GM19035 (cell line): ENCODE measurements at regions not wholly inside any gene's neighbourhood (a gene's known extent, or its start where the extent isn't known, plus 50 kb on each side); places are given as distances from the start of the nearest gene placed in this dataset.

Source experiments
- ATAC-seq: cut with Tn5 transposase; IDR thresholded peaks from one replicate; pipeline ENCODE4 v1.9.1; 2021; ENCODE audit not compliant: unreplicated experiment

DNA sequence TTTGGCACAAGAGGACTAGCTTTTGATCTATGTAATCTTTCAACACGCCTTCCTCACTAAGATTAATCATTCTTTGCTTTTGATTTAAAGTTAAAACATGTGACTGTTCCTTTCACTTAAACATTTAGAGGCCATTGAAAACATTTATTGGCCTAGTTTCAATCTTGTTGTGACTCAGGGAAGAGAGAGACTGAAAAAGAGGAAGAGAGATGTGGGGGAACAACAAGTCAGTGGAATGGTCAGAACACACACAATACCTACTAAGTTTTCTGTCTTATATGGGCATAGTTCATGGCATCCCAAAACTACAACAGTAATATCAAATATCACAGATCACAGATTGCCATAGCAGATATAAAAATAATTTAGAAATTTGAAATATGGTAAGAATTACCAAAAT, 812.9 kb upstream of the AGA start:
- ATAC-seq: no peak

DNA sequence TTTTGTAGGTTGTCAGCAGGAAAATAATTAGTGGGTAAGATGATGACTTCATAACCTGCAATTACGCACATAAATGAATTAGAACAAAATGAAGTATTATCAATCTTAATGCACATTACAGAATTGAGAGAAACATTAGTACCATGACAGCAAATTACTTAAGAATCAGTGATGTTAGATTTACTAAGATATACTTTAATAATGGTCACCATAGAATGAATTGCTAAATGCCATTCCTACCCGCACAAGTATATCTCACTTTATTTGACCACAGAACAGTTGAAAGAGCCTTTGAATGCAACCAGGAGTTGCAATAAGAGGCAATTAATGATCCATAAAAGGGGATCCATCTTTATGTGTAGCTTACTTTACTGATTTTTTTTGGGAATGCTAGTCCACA, 816.4 kb upstream of the AGA start:
- ATAC-seq: no peak

GRCh38 chr4:178259566-178259965, 817.3 kb upstream of the AGA start:
- ATAC-seq: no peak

GRCh38 chr4:178264001-178264400, 821.8 kb upstream of the AGA start:
- no peak for ATAC-seq

- no peak for ATAC-seq
These were observed 829.1 kb upstream of the AGA start for GRCh38 chr4:178271386-178271785.

GRCh38 chr4:178273168-178273567, 830.9 kb upstream of the AGA start:
- ATAC-seq: no peak

DNA sequence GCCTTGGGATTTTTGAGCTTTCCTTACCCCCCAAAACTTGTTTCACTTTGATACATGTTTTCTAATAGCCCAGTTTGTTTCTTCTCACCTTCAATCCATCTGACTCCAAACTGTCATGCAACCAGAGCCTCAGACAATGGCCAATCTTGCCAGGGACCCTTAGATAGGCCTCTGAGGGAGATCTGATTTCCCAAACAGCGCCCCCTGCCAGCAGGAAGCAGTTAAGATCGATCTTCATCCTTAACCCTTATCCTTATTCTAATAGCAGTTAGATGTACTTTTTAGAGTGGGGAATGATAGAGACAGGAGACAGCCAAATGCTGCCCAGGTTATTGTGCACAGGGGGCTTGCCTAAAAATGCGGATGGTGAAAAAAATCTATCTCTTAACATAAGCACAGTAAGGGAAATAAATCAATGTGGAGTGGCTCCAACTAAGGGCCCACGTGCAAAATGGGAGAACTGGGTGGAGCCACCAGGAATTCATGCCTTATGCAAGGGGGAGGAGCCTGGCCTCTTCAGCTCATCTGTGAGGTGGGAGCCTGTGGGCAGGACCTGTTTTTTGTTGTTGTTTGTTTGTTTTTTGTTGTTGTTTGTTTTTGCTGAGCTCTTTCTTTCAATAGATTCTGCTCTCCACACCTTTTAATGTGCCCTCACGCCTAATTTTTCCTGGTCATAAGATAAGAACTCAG, 833.6 kb upstream of the AGA start:
- ATAC-seq: no peak

GRCh38 chr4:178280362-178280761, 838.1 kb upstream of the AGA start:
- no peak for ATAC-seq

- no peak for ATAC-seq
These were observed 846.2 kb upstream of the AGA start for GRCh38 chr4:178288462-178288861.

- no peak for ATAC-seq
These were observed 851.4 kb upstream of the AGA start for GRCh38 chr4:178293601-178294000.

DNA sequence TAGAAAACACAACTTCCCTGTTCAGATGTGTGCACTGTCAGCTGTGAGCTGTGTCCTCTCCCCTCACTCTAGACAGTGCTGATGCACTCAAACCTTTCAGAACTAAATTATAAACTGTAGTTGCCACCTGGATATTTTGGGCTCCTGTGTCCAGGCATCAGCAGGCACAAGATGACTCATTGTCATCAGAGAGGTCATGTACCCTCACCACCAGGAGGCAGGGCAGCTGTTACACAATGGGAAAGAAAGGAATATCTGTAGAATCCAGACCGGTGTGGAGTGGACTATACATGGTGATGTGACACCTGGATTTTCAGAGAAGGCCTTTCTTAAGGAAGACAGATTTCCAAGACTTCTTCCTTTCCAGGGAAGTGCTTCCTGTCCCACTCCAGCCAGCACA, 854.4 kb upstream of the AGA start:
- no peak for ATAC-seq

GRCh38 chr4:178306565-178306964, 864.3 kb upstream of the AGA start:
- ATAC-seq: no peak

- no peak for ATAC-seq
These were observed 867.7 kb upstream of the AGA start for GRCh38 chr4:178309890-178310289.

DNA sequence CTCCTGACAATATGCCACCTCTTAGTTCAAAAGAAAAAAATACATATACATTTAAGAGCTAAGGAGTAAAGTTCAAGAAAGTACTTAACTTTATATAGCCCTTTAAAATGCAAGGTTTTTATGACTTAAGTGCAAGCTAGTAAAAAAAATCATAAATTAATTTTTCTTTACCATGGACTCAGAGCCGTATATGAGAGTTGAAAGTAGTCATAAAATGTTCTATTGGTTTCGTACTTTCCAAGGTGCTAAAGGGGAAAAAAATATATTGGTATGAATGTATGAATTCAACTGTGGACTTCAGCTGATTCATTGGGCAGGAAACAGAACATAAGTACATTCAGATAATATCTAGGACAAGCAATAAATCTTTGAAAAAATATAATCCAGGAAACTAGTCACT, 869.8 kb upstream of the AGA start:
- no peak for ATAC-seq

- no peak for ATAC-seq
These were observed 872.0 kb upstream of the AGA start for GRCh38 chr4:178314287-178314686.

DNA sequence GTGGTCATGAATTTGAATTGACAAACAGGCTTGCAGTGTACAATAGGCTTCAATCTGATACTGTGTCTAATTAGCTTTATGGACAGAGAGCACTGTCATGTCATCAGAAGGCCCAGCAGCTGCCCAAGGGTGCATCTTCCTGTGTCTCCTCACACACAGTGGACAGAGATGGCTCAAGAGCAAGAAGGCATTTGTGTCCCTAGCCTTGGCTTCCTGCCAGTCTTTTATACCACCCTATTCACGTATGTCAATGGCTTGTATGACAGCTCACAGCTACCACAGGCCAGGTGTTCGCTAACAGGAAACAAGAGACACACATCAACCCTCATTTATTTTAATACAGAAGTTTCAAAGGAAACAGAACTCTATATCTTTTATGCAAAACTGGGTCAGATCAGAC, 874.0 kb upstream of the AGA start:
- ATAC-seq: no peak

DNA sequence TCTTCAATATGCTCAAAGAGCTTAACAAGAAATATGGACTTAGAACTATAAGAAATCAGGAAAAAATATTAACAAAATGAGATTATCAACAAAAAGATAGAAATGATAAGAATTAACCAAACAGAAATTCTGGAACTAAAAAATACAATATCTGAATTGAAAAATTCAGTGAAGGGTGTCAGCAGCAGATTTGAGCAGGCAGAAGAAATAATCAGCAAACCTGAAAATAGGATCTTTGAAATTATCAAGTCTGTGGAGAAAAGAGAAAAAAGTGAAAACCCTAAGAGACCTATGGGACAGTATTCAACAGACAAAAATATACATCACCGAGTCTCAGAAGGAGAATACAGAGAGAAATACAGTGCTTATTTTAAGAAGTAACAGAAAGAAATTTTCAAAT, 877.8 kb upstream of the AGA start:
- ATAC-seq: no peak

DNA sequence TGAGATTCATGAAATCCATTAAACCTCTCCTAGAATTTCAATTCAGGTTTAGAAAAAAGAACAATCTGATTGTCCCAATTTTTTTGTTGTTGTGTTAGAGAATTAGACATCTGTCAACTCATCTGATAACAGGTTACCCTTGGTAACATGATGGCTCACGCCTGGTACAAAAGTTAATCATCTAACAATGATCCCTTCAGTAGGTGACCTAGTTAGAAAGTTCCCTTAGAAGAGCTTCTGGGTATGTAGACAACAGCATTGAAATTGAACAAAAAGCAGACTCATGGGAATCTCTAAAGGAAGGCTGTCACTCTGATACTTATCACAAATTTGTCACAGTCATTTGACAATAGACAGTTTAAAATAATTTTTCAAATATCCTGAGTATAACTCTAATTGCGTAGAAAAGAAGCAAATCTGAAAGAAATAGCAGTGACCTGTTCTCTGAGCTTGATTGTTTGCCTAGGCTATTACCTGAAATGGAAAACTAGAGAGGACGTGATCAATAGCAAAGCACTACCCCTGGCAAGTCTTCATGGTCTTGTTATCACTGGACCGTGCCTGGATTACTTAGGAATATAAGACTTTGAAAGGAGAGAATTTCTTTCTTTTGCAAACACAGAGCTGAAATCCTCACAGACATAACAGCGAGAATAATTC, 880.4 kb upstream of the AGA start:
- ATAC-seq: no peak

DNA sequence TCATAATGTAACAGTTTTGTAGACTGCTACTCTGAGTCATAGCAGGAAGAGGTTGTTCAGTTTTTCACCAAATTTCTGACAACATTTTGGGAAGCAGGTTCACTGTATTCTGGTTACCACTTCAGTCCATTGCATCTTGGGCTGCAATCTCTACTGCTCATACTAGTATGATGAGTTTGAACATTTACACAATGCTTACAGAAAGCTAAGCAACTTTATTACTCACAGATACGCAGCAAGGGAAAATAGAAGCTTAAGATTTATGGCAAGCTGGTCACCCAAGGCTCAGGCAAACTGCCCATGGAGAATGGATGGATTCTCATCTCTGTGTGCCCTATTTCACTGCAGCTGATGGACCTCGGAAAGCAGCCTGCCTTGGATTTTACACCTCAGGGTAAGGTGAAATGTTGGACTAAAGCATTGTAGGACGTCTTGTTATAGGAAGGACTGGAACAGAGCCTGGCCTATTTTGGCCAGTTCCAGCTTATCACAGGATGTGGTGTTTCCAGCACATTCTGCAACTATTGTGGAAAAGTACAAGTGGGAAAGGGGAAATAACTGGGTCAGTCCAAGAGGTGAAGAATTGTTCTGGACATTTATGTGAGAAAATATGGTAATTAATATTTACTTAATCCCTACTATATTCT, 887.1 kb upstream of the AGA start:
- no peak for ATAC-seq

GRCh38 chr4:178333355-178333754, 891.1 kb upstream of the AGA start:
- ATAC-seq: no peak

- no peak for ATAC-seq
These were observed 897.5 kb upstream of the AGA start for GRCh38 chr4:178339769-178340168.

GRCh38 chr4:178340468-178340867, 898.2 kb upstream of the AGA start:
- ATAC-seq: no peak
